HG02938 (cell line): ENCODE measurements at regions not wholly inside any gene's neighbourhood (a gene's known extent, or its start where the extent isn't known, plus 50 kb on each side); places are given as distances from the start of the nearest gene placed in this dataset.

Experiments
- ATAC-seq: cut with Tn5 transposase; IDR thresholded peaks from one replicate; pipeline ENCODE4 v1.9.1; 2021; ENCODE audit warnings: mild to moderate bottlenecking, moderate library complexity; ENCODE audit not compliant: unreplicated experiment

DNA sequence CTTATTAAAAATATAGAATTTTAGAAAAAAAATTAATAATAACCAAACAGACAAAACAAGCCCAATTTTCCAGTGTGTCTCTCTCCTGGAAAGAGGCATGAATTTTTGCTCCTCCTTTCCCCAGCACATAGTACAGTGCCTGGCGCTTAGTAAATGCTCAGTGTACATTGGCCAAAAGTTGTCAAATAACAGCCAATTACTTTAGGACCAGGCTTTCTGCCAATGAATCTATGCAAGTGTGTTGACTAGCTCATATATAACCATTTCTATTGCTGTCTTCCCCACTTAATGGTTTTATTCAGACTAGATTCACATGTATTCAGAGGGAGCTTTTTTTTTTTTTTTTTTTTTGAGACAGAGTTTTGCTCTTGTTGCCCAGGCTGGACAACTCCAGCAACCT, 120.1 kb upstream of the CD180 start:
- ATAC-seq: no peak

DNA sequence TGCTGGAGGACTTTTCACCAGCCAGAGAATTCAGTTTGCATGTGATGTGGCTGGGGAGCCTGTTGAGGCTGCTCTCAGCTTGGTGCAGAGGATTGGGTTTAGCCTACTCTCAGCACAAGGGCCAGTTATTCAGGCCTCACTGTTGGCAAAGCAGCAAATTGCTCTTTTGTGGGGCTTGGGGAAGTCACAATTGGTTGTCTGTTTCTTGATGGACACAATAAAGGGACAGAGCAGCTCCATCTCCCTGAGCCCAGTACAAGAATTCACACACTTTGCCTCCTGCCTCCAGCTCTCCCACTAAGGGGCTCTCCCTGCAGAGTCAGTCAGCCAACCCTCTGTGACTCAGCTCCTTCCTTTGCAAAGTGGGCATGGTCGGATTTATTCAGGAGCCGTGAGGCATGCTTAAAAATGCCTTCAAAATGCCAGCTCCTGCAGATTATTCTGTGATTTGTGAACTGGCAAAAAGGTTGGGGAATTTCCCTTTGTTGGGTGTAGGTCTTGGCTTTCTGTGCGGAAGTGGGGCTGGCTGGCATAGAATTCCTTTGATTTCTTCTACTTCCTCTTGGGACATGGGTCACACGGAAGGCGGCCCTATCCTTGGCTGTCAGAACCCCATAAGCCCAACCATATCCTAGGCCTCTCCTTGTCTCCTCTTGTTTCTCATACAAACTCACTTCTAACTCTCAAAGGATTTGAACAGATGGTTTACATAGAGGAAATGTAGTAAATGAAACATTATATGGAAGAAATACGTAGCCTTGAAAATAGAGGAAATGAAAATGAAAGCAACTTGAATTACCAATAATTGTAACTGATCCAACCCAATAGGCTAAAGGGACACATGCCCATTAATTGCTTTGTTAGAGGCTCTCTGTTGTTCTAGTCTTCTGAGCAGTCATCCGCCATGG, 118.7 kb upstream of the CD180 start:
- peak; percentile 56 for ATAC-seq

DNA sequence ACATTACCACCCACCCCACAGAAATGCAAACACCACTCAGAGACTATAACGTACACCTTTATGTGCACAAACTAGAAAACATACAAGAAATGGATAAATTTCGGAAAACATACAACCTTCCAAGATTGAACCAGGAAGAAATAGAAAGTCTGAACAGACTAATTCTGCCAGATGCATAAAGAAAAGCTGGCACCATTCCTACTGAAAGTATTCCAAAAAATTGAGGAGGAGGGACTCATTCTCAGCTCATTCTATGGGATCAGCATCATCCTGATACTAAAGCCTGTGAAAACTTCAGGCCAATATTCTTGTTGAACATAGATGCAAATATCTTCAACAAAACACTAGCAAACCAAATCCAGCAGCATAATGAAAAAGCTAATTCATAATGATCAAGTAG, 115.1 kb upstream of the CD180 start:
- ATAC-seq: no peak

DNA sequence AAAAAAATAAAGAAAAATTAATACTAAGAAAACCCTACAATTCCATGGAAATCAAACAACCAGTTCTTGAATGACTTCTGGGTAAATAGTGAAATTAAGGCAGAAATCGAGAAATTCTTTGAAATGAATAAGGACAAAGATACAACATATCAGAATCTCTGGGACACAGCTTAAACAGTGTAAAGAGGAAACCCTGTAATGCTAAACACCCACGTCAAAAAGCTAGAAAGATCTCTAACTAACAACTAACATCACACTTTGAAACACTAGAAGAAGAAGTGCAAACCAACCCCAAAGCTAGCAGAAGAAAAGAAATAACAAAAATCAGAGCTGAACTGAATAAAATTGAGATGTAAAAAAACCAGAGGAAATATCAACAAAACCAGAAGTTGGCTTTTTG, 114.6 kb upstream of the CD180 start:
- no peak for ATAC-seq

DNA sequence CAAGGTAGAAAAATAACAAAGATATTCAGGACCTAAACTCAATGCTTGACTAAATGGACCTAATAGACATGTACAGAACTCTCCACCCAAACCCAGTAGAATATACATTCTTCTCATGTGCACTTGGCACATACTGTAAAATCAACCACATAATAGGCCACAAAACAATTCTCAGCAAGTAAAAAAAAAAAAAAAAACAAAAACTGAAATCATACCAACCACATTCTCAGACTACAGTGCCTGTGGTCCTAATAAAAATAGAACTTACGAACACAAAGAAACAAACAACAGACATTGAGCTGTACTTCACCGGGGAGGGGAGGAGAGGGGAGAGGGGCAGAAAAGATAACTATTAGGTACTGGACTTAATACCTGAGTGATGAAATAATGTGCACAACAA, 114.1 kb upstream of the CD180 start:
- no peak for ATAC-seq

DNA sequence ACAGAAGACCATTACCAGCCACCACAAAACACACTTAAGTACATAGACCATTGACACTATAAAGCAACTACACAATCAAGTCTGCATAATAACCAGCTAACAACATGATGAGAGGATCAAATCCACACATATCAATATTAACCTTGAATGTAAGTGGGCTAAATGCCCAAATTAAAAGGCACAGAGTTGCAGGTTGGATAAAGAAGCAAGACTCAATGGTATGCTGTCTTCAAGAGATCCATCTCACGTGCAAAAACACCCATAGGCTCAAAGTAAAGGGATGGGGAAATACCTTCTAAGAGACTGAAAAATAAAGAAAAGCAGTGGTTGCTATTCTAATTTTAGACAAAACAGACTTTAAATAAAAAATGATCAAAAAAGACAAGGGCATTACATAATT, 113.6 kb upstream of the CD180 start:
- ATAC-seq: no peak

DNA sequence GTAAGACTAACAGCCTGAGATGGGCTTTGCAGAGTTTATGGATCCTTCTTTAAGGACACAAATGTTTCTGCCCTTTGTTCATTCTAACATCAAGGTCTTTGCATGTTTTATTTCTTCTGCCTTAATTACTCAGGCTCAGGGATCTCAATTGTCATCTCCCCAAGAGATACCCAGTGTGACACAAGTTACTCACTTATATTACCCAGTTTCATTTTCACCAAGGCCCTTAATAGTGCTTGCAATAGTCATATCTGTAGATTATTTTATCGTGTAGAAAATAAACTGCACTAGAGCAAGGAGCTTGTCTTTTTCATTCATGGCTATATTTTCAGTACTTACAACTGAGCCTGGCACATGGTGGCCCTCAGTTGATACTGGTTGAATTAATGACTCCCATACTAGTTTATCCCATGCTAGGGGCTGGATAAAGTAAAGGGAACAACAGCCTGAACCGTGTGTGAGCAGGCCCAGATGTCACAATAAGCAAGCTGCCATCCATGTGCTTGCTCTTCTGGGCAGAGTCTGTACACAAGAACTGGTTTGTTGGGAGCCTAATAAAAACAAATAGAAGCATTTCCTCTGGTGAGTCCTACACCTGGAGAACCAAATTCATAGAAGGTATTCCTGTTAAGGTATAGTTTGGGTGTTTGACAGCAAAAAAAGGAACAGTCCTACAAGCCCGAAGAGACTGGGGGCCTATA, 112.5 kb upstream of the CD180 start:
- ATAC-seq: no peak

DNA sequence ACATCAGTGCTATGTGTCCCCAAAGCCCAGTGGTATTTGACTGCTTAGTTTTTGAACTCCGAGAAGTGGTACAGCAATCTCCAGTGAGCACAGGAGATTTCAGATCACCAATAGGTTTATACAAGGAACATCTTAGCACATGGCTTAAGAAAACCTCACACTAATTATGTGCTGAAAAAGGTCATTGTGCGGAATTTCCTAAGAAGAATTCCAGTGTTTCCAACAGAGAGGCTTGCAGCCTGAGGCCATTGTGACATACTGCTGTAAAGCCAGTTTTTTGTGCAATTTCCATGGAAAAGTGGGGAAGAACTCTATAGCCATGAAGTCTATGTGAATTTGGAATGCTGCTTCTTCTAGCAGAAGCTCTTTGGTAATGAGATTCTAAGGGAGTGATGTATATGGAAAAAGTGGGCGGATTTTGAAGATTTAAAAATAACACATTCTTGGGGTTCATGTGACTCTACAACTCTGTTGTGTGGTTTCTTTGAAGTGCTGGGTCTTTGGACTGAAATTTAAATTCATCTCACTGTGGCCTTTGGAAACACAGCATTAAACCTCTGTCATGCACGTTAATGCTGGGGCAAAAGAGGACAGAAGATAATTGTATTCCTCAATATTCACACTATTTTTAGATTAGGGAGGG, 110.5 kb upstream of the CD180 start:
- ATAC-seq: no peak

DNA sequence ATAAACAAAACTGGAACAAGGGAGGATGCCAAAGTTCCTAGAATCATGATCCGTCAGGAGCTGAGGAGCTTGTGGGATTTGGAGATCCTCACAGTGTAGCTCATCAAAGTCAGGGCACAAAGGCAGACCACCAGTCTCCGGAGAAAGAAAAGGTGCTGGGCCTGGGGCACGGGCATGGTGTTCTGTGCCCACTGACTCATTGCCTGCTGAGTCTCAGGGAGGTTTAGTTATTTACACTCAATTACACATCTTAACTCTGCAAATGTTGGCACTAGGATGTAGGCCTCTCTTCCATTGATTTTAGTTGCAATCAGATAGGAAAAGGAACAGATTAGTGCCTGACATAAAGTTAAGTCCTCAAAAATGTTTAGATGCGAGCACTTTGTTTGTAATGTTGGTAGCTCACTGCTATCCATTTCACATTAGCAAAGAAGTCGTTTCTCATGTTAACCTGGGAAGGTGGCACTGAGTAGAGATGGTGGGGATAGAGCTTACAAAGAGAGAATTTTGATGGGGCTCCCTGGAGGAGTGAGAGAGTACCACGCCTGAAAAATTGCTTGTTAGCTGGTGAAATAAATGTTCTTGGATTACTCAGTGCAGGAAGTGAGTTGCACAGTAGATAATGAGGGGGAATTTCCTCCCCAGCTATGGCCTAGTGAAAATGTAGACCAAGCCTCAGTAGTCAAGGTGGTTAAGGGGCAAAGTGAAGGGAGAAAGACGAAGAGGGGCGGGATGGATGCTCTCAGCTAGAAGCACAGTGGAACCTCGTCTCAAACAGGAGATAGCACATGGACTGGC, 109.5 kb upstream of the CD180 start:
- ATAC-seq: no peak

DNA sequence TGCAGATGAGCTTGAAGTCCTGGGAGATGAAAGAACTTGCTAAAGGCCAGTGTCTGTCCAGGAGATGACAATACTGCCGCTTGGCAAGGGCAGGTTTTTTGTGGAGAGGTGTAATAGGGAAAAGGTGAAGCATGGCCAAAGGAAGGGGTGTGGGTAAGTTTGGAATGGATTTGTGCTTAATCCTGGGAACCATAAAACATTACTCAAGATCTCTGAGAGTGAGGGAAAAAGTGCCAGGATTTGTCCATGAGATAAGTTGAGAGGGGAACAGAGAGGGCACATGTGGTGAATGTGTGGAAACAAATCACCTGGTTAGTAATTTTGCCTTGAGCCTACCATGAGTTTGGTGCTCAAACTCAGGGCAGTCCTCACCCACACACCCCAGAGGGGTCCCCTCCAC, 108.8 kb upstream of the CD180 start:
- ATAC-seq: no peak

DNA sequence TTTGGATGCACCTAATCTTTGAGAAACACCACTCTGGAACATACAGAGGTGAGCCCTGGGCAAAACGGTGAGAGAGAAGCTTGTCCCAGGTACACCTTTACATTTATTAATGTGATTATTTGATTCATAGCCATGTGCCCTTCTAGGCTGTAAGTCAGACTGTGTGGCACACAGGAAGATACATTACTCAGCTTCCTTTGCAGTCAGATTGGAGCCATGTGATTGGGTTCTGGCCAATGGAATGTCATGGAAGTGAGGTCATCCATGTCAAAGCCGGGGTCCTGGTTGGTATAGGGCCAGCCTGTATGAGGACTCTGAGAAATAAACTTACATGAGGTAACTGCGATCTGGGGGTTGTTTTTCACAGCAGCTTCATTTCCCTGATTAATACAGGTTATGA, 106.8 kb upstream of the CD180 start:
- ATAC-seq: no peak

DNA sequence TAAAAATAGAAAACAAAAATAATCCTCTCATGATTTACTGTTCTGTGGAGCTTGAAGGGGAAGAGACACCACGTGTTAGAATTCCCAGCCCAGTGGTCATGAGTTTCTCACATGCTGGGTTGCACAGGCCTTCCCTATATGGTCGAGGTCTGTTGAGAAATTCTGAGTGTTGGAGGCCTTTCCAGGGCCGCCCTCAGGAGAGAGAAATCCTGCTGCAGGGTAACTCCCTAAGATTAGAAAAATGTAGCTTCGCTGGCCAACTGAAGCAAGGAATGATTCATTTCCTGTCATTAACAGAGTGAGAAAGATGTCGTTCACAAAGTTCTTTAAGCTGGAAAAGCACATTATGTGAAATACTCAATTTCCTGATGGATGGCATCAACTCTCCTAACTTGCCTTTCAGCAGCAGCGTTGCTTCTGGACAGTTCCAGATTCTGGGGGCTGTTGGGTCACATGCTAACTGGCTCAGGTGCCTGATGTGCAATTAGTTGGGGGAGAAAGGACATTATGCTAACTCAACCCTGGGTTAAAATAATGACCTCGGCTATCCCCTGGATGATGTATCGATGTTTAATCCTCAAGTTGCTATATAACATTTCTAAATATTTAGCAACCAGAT, 104.8 kb upstream of the CD180 start:
- ATAC-seq: no peak

DNA sequence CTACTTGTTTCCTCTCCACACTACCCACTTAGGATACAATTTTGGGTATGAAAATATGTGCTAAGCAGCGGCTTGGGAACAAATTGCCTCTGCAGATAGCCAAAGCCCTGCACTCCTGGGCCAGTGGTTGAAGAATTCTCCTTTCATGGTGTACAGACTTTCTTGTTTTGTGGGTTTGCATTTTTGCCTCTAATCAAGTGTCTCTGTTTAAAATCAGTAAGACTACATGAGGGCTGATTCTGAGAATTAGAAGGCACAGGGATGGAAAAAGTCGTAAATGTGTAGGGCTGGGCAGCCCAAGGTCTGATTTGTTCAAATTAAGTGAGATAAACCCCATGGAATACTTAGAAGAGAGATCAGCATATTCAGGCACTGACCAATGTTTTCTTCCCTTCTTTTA, 103.7 kb upstream of the CD180 start:
- ATAC-seq: no peak

DNA sequence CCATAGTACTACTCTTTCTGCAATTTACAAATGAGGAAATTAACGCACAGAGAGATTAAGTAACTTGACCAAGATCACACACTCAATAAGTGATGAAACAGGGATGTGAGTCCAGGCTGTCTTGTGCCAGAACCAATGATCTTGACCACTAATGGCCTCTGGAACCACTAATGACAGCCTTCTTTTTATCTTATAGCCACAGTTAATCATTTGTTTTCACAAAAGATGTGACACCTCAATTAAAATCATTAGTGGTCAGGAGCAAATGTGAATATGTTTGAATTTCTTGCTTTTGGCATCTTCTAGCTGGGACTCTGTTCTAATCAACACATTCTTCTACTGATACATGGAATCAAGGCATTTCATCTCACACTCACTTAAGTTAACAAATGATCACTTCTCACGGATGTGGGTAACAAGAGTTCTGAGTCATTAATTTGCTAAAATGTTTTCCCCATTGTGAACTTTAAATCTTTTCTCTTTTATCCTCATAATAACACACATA, 102.7 kb upstream of the CD180 start:
- ATAC-seq: no peak

DNA sequence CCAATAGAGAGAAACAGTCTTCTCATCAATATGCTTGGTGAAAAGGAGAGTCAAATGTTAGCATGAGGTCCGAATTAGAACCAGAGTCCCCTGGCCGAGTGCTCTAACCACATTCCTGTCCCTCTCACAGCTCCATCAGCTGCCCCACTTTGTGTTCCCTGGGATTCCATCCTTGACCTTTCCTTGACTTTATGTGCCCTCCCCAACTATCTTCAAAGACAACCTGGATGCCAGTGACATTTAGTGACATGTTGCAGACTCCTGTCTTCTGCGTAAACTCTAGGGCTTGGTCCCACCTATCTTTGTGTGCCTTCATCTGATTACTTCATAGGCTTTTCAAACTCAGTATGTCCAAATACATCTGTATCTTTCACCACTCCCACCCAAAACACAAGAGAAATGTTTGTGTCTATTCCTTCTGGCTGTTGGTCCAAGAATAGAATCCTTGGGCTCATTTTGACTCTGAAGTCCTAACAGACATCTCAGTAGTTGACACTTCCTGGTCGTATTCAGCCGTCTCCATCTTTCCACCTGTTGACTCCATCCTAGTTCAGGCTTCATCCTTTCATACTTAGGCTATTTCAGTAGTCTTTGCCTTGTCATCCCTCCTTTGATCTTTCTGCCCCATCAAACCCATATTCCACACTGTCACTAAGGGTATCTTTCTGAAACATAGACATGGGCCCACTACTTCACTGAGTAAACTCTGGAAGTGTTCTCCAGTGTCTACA, 101.4 kb upstream of the CD180 start:
- no peak for ATAC-seq

DNA sequence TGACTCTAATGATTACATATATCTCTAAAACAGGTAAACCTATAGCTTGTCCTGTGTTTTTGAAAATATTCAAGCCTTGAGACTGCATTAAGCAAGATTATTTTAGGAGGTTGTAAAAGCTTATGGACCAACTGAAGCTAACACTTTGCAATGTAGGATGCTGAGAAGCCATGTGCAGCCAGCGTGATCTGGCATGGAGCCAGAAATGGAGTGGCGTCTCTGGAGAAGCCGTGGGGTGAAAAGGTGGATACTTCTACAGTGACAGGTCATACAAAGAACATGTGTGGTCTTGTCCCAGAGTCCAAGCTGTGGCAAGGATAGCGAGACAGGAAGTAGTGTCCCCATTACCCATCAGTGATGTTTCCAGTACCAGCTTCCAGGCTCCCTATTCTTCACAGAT, 100.8 kb upstream of the CD180 start:
- no peak for ATAC-seq

DNA sequence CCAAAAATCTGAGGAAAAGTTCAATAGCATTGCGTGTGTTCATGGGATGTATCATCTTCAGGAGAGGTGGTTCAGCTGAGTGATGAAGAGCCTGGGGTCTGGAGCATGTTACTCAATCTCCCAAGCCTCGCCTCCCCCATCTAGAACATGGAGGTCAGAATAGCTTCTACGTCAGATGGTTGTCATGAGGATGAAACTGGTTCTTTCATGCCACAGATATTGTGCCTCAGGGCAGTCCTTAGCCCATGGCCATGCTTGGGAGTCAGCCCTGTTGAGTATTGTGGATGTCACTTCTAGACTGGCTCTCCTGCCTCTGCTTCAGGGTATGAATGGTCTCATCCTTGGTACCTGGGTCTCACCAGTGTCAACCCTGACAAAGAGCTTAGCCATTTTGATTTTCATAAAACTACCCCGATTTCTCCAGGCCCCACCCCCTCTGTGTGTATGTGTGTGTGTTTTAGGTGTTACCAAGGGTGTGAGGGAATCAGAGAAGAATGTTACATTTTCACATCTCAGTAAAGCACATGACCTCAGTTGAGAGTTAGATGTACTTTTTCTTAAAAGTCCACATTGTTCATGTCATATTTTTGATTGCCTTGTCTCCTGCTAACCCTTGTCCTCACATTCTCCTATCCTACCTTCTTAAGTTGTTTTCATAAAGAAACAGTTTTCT, 97.8 kb upstream of the CD180 start:
- ATAC-seq: no peak

DNA sequence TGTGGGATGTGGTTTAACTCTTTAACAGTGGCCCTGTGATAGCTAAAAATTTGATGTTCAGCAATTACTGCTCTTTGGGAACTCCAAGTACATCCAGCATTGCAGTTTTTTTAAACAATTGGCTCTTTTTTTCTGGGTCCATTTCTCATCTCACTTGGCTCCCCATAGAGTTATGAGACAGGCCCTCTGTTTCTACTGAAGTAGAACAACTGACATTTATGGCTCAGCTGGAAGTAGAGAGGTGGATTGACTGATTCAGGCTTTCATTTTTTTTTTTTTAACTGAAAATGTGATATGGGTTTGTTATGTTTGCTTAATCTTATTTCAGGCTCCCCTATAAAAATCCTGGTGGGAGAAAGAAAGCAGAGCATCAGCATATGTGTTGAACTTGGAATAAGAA, 96.6 kb upstream of the CD180 start:
- ATAC-seq: no peak

DNA sequence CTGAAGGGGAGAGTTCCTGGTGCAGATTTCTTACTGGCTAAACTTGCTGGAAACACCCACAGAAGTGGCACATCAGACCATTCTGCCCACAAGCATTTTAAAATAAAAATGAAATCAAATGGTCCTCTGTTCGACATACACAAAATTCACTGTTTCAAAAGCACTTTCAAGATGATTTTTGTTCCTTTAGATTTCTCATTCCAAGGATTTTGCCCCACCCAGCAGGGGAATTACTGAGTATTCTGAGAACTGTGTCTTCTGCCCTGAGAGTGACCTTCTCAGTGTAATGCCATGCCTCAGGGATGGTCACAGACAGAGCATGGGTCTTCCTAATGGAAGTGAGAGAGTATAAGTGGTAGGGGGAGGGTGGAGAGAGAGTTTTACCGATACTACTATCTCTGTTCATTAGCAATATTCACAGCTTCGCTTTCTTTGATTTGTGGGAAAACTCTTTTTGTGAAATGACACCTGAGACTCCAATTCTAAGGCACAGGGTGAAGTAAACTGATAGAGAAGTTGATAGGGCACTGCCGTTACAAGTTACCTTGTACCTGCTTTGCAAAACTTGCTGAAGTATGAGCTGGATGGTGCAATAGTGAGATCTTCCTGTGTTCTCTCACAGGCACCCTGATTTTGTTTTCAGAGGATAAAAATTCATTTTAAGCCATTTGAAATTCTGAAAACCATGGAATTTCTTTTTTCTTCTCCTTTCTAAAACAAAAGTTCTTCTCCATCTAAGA, 95.8 kb upstream of the CD180 start:
- no peak for ATAC-seq
